ENCODE measurements at regions not wholly inside any gene's neighbourhood (a gene's known extent, or its start where the extent isn't known, plus 50 kb on each side); places are given as distances from the start of the nearest gene placed in this dataset.

GRCh38 chr10:52523696-52524095 lies 209.6 kb downstream of the DKK1 start:
- peaks cover 4% of the 10 kb centered on the region for H3K9me3 Mint-ChIP-seq
- no peaks in the 10 kb centered on the region for H3K36me3 Mint-ChIP-seq
- H3K4me1 Mint-ChIP-seq: no peaks in the 10 kb centered on the region
- H3K27ac Mint-ChIP-seq: no peak overlapping the region
- CTCF ChIA-PET: no interaction called here
- no peak overlapping the region for H3K4me3 Mint-ChIP-seq
- no peak for DNase-seq
- H3K27me3 Mint-ChIP-seq: no peaks in the 10 kb centered on the region

GRCh38 chr10:52525761-52526160 lies 211.7 kb downstream of the DKK1 start:
- CTCF ChIA-PET: no interaction called here
- H3K9me3 Mint-ChIP-seq: peaks cover 5% of the 10 kb centered on the region
- H3K4me3 Mint-ChIP-seq: no peak overlapping the region
- DNase-seq: no peak
- no peaks in the 10 kb centered on the region for H3K4me1 Mint-ChIP-seq
- no peak overlapping the region for H3K27ac Mint-ChIP-seq
- no peaks in the 10 kb centered on the region for H3K36me3 Mint-ChIP-seq
- no peaks in the 10 kb centered on the region for H3K27me3 Mint-ChIP-seq

- H3K9me3 Mint-ChIP-seq: peaks cover 3% of the 10 kb centered on the region
- CTCF ChIA-PET: no interaction called here
- no peak overlapping the region for H3K4me3 Mint-ChIP-seq
- H3K27me3 Mint-ChIP-seq: no peaks in the 10 kb centered on the region
- no peaks in the 10 kb centered on the region for H3K4me1 Mint-ChIP-seq
- no peak overlapping the region for H3K27ac Mint-ChIP-seq
- no peak for DNase-seq
- no peaks in the 10 kb centered on the region for H3K36me3 Mint-ChIP-seq
These were observed 212.3 kb downstream of the DKK1 start for GRCh38 chr10:52526251-52526823.

- H3K36me3 Mint-ChIP-seq: no peaks in the 10 kb centered on the region
- H3K9me3 Mint-ChIP-seq: peaks cover 3% of the 10 kb centered on the region
- CTCF ChIA-PET: no interaction called here
- H3K4me3 Mint-ChIP-seq: no peak overlapping the region
- no peaks in the 10 kb centered on the region for H3K4me1 Mint-ChIP-seq
- no peaks in the 10 kb centered on the region for H3K27me3 Mint-ChIP-seq
- DNase-seq: no peak
- H3K27ac Mint-ChIP-seq: no peak overlapping the region
These were observed 218.7 kb downstream of the DKK1 start for GRCh38 chr10:52532650-52533290.

- no peaks in the 10 kb centered on the region for H3K27me3 Mint-ChIP-seq
- H3K4me3 Mint-ChIP-seq: no peak overlapping the region
- H3K9me3 Mint-ChIP-seq: peaks cover 3% of the 10 kb centered on the region
- no peaks in the 10 kb centered on the region for H3K4me1 Mint-ChIP-seq
- CTCF ChIA-PET: no interaction called here
- H3K36me3 Mint-ChIP-seq: no peaks in the 10 kb centered on the region
- H3K27ac Mint-ChIP-seq: no peak overlapping the region
- no peak for DNase-seq
These were observed 219.9 kb downstream of the DKK1 start for GRCh38 chr10:52533986-52534385.

- H3K4me3 Mint-ChIP-seq: no peak overlapping the region
- H3K27me3 Mint-ChIP-seq: no peaks in the 10 kb centered on the region
- DNase-seq: no peak
- CTCF ChIA-PET: no interaction called here
- H3K9me3 Mint-ChIP-seq: peaks cover 1% of the 10 kb centered on the region
- no peaks in the 10 kb centered on the region for H3K4me1 Mint-ChIP-seq
- no peaks in the 10 kb centered on the region for H3K36me3 Mint-ChIP-seq
- H3K27ac Mint-ChIP-seq: no peak overlapping the region
These were observed 225.4 kb downstream of the DKK1 start for GRCh38 chr10:52539463-52539862.

GRCh38 chr10:52540479-52540984 lies 226.5 kb downstream of the DKK1 start:
- Mint-ChIP-seq H3K4me3 (no peak overlapping the region), H3K27ac (no peak overlapping the region), H3K9me3 (peaks cover 1% of the 10 kb centered on the region), H3K4me1 (no peaks in the 10 kb centered on the region), H3K36me3 (no peaks in the 10 kb centered on the region), H3K27me3 (no peaks in the 10 kb centered on the region)
- DNase-seq: no peak
- CTCF ChIA-PET: no interaction called here

GRCh38 chr10:52541006-52541473 lies 227.0 kb downstream of the DKK1 start:
- no peaks in the 10 kb centered on the region for H3K36me3 Mint-ChIP-seq

GRCh38 chr10:52542906-52543305 lies 228.8 kb downstream of the DKK1 start:
- DNase-seq: no peak
- H3K36me3 Mint-ChIP-seq: no peaks in the 10 kb centered on the region
- CTCF ChIA-PET: no interaction called here
- no peaks in the 10 kb centered on the region for H3K27me3 Mint-ChIP-seq
- no peaks in the 10 kb centered on the region for H3K4me1 Mint-ChIP-seq
- H3K9me3 Mint-ChIP-seq: peaks cover 1% of the 10 kb centered on the region
- no peak overlapping the region for H3K27ac Mint-ChIP-seq
- H3K4me3 Mint-ChIP-seq: no peak overlapping the region

More at GRCh38 chr10:52541006-52541473, 227.0 kb downstream of the DKK1 start:
- no peak overlapping the region for H3K27ac Mint-ChIP-seq
- DNase-seq: no peak
- H3K9me3 Mint-ChIP-seq: peaks cover 1% of the 10 kb centered on the region
- no peaks in the 10 kb centered on the region for H3K27me3 Mint-ChIP-seq
- CTCF ChIA-PET: no interaction called here
- no peak overlapping the region for H3K4me3 Mint-ChIP-seq
- H3K4me1 Mint-ChIP-seq: no peaks in the 10 kb centered on the region

- CTCF ChIA-PET: no interaction called here
- Mint-ChIP-seq H3K4me3 (no peak overlapping the region), H3K27ac (no peak overlapping the region), H3K36me3 (no peaks in the 10 kb centered on the region), H3K27me3 (no peaks in the 10 kb centered on the region), H3K4me1 (no peaks in the 10 kb centered on the region), H3K9me3 (peaks cover 4% of the 10 kb centered on the region)
- DNase-seq: no peak
These were observed 221.5 kb downstream of the MBL2 start for GRCh38 chr10:52551046-52551445.

GRCh38 chr10:52558090-52558489 lies 214.5 kb downstream of the MBL2 start:
- no peak overlapping the region for H3K4me3 Mint-ChIP-seq
- no peaks in the 10 kb centered on the region for H3K4me1 Mint-ChIP-seq
- CTCF ChIA-PET: no interaction called here
- DNase-seq: no peak
- H3K36me3 Mint-ChIP-seq: no peaks in the 10 kb centered on the region
- peaks cover 3% of the 10 kb centered on the region for H3K9me3 Mint-ChIP-seq
- H3K27me3 Mint-ChIP-seq: no peaks in the 10 kb centered on the region
- no peak overlapping the region for H3K27ac Mint-ChIP-seq

GRCh38 chr10:52561322-52561721 lies 211.3 kb downstream of the MBL2 start:
- Mint-ChIP-seq H3K36me3 (no peaks in the 10 kb centered on the region), H3K27ac (no peak overlapping the region)
- CTCF ChIA-PET: interaction anchor here (0.7 kb wide), 1 partner anchor 179 kb away, joined by 4 read pairs; no protein-coding TSS in a partner anchor

GRCh38 chr10:52563360-52563759 lies 209.2 kb downstream of the MBL2 start:
- Mint-ChIP-seq H3K27ac (no peak overlapping the region), H3K9me3 (no peaks in the 10 kb centered on the region), H3K4me1 (no peaks in the 10 kb centered on the region), H3K36me3 (no peaks in the 10 kb centered on the region), H3K4me3 (no peak overlapping the region), H3K27me3 (no peaks in the 10 kb centered on the region)
- DNase-seq: no peak
- CTCF ChIA-PET: no interaction called here

More at GRCh38 chr10:52561322-52561721, 211.3 kb downstream of the MBL2 start:
- H3K4me1 Mint-ChIP-seq: no peaks in the 10 kb centered on the region
- no peaks in the 10 kb centered on the region for H3K27me3 Mint-ChIP-seq
- no peaks in the 10 kb centered on the region for H3K9me3 Mint-ChIP-seq
- DNase-seq: no peak
- no peak overlapping the region for H3K4me3 Mint-ChIP-seq

GRCh38 chr10:52566471-52567246 lies 205.9 kb downstream of the MBL2 start:
- CTCF ChIA-PET: interaction anchor here (0.9 kb wide), 1 partner anchor 219 kb away, joined by 7 read pairs; no protein-coding TSS in a partner anchor
- H3K27ac Mint-ChIP-seq: no peak overlapping the region
- no peak overlapping the region for H3K4me3 Mint-ChIP-seq
- H3K27me3 Mint-ChIP-seq: no peaks in the 10 kb centered on the region
- no peak for DNase-seq
- no peaks in the 10 kb centered on the region for H3K9me3 Mint-ChIP-seq
- H3K4me1 Mint-ChIP-seq: no peaks in the 10 kb centered on the region
- no peaks in the 10 kb centered on the region for H3K36me3 Mint-ChIP-seq

GRCh38 chr10:52567247-52567580 lies 205.4 kb downstream of the MBL2 start:
- Mint-ChIP-seq H3K27me3 (no peaks in the 10 kb centered on the region), H3K36me3 (no peaks in the 10 kb centered on the region), H3K4me3 (no peak overlapping the region), H3K27ac (no peak overlapping the region), H3K4me1 (no peaks in the 10 kb centered on the region), H3K9me3 (no peaks in the 10 kb centered on the region)
- CTCF ChIA-PET: interaction anchor here (0.9 kb wide), 1 partner anchor 219 kb away, joined by 7 read pairs; no protein-coding TSS in a partner anchor
- DNase-seq: no peak
